IPS-15b (cell line): ENCODE measurements at regions not wholly inside any gene's neighbourhood (a gene's known extent, or its start where the extent isn't known, plus 50 kb on each side); places are given as distances from the start of the nearest gene placed in this dataset.

Experiments
- H3K27me3 ChIP-seq: one replicate; pipeline ENCODE4 v1.6.1; 2013; ENCODE audit warnings: low read length; ENCODE audit not compliant: control insufficient read depth, insufficient read depth
- H3K36me3 ChIP-seq: one replicate; pipeline ENCODE4 v1.6.1; 2013; ENCODE audit warnings: low read length; ENCODE audit not compliant: control insufficient read depth, insufficient read depth
- H3K4me1 ChIP-seq: one replicate; pipeline ENCODE4 v1.6.1; 2013; ENCODE audit warnings: mild to moderate bottlenecking, low read length; ENCODE audit not compliant: control insufficient read depth, insufficient read depth
- H3K4me3 ChIP-seq: one replicate; pipeline ENCODE4 v1.5.1; 2013; ENCODE audit warnings: low read depth, low read length
- H3K9ac ChIP-seq: one replicate; pipeline ENCODE4 v1.6.1; 2013; ENCODE audit warnings: low read depth, mild to moderate bottlenecking, low read length
- H3K9me3 ChIP-seq: one replicate; pipeline ENCODE4 v1.6.1; 2013; ENCODE audit warnings: mild to moderate bottlenecking, low read length; ENCODE audit not compliant: control insufficient read depth, insufficient read depth

DNA sequence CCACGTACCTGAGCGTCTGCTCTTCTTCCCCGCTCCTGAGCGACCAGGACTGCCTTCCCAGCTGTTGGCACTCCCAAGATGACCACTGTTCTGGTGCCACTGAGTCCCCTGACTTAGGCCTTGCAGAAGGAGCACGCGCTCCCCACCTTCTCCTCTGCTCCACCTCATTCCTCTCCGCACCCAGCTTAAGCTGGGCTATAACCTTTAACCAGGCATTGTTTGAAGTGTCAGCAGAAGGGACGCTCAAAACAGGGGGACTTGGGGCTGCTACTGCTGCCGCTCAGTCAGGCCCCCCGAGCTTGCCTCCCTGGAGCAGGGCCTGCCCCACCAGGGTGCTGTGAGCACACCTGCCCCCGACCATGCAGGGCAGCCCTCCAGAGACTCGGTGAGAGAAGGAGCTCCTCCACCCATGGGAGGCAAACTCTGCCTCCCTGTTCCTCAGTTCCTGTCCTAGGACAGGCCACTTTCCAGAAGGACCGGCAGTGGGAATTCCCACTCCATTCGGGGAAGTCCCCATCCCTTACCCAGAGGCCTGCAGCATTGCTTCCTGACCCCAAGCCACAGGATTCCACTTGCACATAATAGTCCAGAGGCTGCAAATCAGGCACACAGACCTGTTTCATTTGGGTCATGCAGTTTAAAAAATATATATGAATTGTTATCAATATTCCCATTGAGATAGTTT lies 99.7 kb upstream of the ENPP6 start:
- no peak overlapping the region for H3K4me3 ChIP-seq
- no peaks in the 10 kb centered on the region for H3K36me3 ChIP-seq
- no peak overlapping the region for H3K9ac ChIP-seq
- H3K9me3 ChIP-seq = no peaks in the 10 kb centered on the region
- H3K4me1 ChIP-seq = peaks cover under 1% of the 10 kb centered on the region
- H3K27me3 ChIP-seq = no peaks in the 10 kb centered on the region

DNA sequence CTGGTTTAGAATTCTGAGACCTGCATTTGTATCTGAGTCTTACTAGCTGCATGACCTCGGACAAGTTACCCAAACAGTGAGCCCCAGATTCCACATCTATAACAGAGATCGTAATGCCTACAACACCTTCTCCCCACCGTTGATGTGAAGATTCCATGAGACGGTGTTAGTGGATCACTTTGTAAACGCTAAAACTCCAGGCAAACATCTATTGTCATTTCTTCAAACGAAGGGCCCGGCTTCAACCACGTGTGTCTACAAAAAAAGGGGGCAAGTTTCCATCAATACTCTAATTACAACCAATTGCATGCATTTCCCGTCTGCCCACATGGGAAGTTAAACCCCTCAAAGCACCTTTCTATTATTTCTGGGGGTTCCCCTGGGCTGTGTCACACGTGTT lies 99.1 kb upstream of the ENPP6 start:
- no peaks in the 10 kb centered on the region for H3K9me3 ChIP-seq
- H3K4me1 ChIP-seq = peaks cover 4% of the 10 kb centered on the region
- no peaks in the 10 kb centered on the region for H3K27me3 ChIP-seq
- H3K4me3 ChIP-seq = no peak overlapping the region
- H3K9ac ChIP-seq = no peak overlapping the region
- no peaks in the 10 kb centered on the region for H3K36me3 ChIP-seq

DNA sequence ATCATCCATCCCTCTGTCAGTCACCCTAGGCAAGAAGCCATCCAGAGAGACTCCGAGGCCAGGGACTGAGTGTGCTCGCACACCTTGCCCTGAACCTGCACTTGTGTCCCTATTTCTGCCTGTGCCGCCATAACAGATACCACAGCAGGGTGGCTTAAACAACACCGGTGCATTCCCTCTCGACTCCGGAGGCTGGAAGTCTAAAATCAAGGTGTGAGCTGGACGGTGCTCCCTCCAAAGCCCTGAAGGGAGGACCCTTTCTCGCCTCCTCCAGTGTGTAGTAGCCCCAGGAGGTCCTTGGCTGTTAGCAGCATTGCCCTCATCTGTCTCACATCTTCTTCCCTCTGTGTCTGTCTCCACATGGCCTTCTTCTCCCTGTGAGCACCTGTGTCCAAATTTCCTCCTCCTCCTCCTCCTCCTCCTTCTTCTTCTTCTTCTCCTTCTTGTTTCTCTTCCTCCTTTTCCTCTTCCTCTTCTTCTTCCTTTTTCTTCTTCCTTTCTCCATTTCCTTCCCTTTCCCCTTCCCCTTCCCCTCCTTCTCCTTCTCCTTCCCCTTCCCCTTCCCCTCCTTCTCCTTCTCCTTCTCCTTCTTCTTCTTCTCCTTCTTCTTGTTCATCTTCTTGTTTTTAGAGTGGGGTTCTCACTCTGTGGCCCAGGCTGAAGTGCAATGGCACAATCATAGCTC lies 98.1 kb upstream of the ENPP6 start:
- Histone ChIP-seq H3K4me1 (peaks cover 4% of the 10 kb centered on the region), H3K9me3 (no peaks in the 10 kb centered on the region), H3K9ac (no peak overlapping the region), H3K36me3 (no peaks in the 10 kb centered on the region), H3K27me3 (no peaks in the 10 kb centered on the region), H3K4me3 (no peak overlapping the region)

DNA sequence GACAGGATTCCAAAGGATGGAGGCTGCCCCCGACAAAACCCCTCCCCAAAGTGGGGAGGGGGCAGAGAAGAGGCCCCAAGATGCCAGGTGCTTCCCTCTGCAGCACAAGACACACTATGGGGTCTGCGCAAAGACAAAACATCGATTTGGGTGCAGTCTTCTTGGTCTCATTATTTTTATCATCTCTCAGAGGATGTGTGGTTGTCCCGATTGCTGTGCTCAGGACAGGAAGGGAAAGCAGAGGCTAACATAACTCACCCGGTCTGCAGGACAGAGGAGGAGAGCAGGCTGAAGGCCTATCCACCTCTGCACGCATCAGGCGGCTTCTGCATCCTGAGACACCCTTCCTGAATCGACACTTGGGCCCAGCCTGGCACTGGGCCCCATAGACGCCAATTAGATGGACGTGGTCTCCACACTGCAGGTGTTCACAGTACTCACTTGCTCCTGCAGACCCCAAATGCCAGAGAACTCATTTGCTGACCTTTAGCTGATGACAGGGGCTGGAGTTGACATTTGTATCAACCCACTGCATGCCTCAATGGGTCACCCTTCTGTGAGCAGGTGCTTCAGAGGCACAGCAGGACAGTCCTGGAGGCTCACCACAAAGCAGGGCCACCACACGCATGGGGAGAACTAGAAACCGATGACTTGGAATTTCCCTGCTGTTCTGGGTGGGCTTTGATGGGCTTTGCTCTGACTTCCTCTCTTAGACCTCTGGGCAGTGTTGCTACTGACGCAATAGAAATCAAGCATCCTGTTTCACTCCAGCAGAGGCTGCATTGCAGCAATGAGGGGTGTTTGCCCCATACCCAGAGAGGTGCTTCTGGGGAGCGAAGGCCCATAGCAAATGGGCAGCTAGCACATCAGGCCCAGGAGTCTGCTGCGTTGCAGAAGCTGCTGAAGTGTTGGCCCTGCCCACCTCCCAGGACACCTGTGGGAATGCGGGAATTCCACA lies 96.3 kb upstream of the ENPP6 start:
- no peaks in the 10 kb centered on the region for H3K9me3 ChIP-seq
- no peaks in the 10 kb centered on the region for H3K36me3 ChIP-seq
- H3K27me3 ChIP-seq = no peaks in the 10 kb centered on the region
- no peak overlapping the region for H3K9ac ChIP-seq
- H3K4me3 ChIP-seq = no peak overlapping the region
- peaks cover 4% of the 10 kb centered on the region for H3K4me1 ChIP-seq

DNA sequence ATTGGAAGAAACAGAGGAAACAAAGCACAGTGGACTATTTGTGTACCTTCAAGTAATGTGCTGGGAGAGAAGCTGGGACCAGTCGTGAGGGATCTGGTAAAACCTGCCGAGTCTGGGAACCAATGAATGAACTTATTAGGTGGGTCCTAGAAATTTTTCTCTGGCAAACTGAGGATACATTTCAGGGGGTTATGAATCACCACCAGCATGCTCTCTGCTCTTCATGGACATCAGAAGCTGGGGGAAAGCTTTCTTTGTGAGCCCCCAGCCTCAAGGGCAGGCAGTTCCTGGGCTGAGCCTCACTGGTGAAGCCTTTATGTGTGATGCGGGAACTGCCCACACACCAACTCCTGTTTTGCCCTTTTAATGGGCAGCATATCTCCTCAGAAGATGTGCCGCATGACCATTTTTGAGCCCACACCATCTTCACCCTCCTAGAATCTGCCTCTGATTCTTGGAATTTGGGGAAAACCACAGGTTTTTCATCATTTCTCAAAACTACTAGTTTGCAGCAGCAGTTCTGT lies 95.4 kb upstream of the ENPP6 start:
- no peaks in the 10 kb centered on the region for H3K36me3 ChIP-seq
- H3K9ac ChIP-seq = no peak overlapping the region
- H3K4me1 ChIP-seq = peaks cover 4% of the 10 kb centered on the region
- no peaks in the 10 kb centered on the region for H3K9me3 ChIP-seq
- H3K27me3 ChIP-seq = no peaks in the 10 kb centered on the region
- no peak overlapping the region for H3K4me3 ChIP-seq

DNA sequence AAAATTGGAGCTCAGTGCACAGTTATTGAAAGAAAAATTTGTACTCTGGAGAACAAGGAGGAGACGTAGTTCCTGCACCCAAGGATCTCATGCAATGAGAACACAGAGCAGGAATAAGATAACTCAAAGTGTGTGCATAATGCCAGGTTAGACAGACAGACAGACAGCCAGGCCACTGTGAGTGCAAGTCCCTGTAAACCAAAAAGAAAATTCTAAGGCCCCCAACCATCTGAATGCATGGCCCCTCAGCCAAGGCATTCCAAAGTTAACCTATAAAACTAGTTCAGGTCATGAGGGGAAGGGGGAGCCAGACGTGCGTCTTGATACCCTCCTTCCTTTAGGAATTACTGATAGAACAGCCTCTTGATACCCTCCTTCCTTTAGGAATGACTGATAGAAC lies 94.5 kb upstream of the ENPP6 start:
- Histone ChIP-seq H3K36me3 (no peaks in the 10 kb centered on the region), H3K4me3 (no peak overlapping the region), H3K27me3 (no peaks in the 10 kb centered on the region), H3K9ac (no peak overlapping the region), H3K4me1 (peaks cover 4% of the 10 kb centered on the region), H3K9me3 (no peaks in the 10 kb centered on the region)

DNA sequence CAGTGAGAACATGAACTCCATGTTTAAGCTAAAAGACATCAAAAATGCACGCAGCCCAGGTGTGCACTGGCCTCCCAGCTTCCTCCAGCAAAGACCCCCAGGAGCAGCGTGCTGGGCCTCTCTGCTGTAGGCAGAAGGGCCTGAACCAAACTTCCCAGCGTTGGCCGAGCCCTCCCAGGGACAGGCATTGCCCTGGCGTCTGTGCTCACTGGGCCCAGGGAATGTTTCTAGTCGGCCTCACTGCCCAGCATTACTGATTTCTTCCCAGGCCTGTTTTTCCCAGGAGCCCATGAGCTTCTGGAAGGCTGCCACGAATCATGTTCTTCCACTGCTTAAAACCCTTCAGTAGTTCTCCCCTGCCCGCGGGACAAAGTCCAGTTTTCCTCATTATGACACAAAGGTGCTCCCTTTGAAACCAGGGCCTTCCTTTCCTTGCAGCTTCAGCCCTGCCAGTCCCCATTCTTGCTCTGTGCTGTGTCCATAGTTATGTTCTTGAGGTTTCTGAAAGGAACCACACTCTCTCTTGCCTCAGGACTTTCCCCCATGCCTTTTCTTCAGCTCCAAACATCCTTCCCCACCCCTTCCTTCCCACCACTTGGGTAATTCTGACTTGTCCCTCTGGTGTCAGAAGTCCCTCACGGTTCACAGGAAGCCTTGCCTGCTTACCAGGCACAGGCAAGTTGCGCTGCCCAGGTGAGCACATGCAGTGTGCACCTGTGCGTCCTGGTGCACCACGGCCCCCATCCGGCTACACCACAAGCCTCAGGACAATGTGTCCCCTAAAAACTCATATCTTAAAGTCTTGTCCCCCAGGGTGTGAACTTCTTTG lies 93.4 kb upstream of the ENPP6 start:
- no peaks in the 10 kb centered on the region for H3K27me3 ChIP-seq
- no peak overlapping the region for H3K9ac ChIP-seq
- H3K4me1 ChIP-seq = peaks cover 4% of the 10 kb centered on the region
- H3K9me3 ChIP-seq = no peaks in the 10 kb centered on the region
- no peak overlapping the region for H3K4me3 ChIP-seq
- H3K36me3 ChIP-seq = no peaks in the 10 kb centered on the region

DNA sequence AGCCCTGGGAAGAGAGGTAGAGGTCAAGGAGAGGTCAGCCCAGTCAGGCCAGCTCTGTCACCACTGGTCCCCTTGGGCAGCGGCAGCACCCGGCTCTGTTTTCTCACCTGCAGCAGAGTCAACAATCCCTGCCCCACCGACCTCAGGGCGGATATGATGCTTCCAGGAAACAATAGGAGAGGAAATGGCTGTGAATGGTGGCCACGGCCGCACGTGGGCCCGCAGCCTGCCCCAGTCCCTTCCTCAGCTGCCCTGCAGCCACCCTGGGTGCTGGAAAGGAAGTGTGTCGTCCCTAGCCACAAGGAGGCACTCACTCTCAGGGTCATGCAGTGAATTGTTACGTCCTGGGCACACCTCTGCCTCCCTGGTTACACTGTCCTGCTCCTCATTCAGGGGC lies 92.5 kb upstream of the ENPP6 start:
- Histone ChIP-seq H3K4me3 (no peak overlapping the region), H3K36me3 (no peaks in the 10 kb centered on the region), H3K27me3 (no peaks in the 10 kb centered on the region), H3K4me1 (peaks cover 4% of the 10 kb centered on the region), H3K9ac (no peak overlapping the region), H3K9me3 (no peaks in the 10 kb centered on the region)

DNA sequence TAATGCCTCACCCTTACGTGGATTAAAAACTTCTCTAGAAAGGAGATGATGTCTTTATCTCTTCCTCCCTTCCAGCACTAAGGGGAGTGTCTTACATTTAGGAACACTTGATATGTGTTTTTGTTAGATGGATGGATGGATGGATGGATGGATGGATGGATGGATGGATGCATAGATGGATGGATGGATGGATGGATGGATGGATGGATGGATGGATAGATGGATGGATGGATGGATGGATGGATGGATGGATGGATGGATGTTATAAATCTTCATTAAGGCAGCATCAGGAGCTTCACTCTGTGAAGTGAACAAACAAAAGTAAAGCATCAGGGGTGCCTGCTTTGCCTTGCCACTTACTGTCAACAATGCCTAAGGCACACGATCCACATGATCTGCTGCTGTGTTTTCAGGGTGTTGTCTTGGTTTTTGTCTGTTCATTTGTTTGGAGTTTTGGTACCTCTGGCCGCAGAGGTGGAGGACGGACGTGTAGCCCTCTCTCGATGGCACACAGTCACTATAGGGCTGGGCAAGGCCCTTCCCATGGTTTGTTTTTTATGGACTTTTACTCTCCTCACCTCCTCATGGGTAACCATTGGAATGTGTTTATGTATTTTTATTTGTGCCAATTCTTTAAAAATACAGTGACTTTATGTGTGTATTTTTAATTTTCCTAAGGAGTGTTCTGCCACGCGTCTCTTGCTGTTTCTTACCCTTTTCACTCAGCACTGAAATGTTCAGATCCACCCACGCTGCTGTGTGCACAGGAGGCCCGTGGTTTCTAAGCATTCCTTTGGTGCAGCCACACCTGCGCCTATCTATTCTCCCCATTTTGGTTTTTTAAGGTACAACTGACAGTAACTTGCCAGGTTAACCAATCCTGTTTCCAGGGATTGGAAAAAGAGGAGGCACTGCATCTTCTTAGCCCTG lies 91.8 kb upstream of the ENPP6 start:
- Histone ChIP-seq H3K4me3 (no peak overlapping the region), H3K9me3 (no peaks in the 10 kb centered on the region), H3K27me3 (no peaks in the 10 kb centered on the region), H3K4me1 (peaks cover 4% of the 10 kb centered on the region), H3K36me3 (no peaks in the 10 kb centered on the region), H3K9ac (no peak overlapping the region)

DNA sequence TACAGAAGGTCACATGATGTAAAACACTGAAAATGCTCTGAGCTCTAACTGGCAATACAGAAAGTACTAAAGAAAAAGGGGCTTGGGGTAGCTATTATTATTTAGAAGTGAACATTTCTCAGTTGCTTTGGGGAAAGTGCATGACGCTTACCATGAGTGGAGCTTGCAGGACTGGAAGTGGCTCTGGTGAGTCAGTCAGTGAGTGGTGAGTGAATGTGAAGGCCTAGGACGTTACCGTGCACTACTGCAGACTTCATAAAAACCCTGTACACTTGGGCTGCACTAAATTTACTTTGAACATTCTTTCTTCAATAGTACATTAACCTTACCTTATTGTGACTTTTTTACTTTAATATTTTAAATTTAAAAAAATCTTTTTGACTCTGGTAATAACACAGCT lies 89.3 kb upstream of the ENPP6 start:
- Histone ChIP-seq H3K9ac (no peak overlapping the region), H3K36me3 (no peaks in the 10 kb centered on the region), H3K9me3 (no peaks in the 10 kb centered on the region), H3K4me1 (no peaks in the 10 kb centered on the region), H3K4me3 (no peak overlapping the region), H3K27me3 (no peaks in the 10 kb centered on the region)
